ENCODE measurements at regions not wholly inside any gene's neighbourhood (a gene's known extent, or its start where the extent isn't known, plus 50 kb on each side); places are given as distances from the start of the nearest gene placed in this dataset.

- H3K36me3 ChIP-seq (ENCODE audit: control insufficient read depth, insufficient read depth, low read length) = no peaks in the 10 kb centered on the region
- H3K4me3 ChIP-seq (replicated peaks; ENCODE audit: low read depth, low read length) = no peak overlapping the region
- DNase-seq (ENCODE audit: extremely low read depth, insufficient read length) = no peak
- H3K27me3 ChIP-seq (replicated peaks; ENCODE audit: control insufficient read depth, insufficient read depth, low read length) = no peaks in the 10 kb centered on the region; the same call in 1 of the 2 replicates
- no peak for TF ChIP-seq CTCF (IDR thresholded peaks at IDR 0.05; ENCODE audit: insufficient read depth, low read length, poor library complexity, severe bottlenecking)
Observed at GRCh38 chr9:74404620-74405019, 92.5 kb upstream of the RORB start.

GRCh38 chr9:74407166-74407565, 90.0 kb upstream of the RORB start:
- no peak for DNase-seq (ENCODE audit: extremely low read depth, insufficient read length)
- Histone ChIP-seq H3K4me3 (replicated peaks; ENCODE audit: low read depth, low read length) (no peak overlapping the region), H3K27me3 (replicated peaks; ENCODE audit: control insufficient read depth, insufficient read depth, low read length) (no peaks in the 10 kb centered on the region; the same call in 1 of the 2 replicates), H3K36me3 (ENCODE audit: control insufficient read depth, insufficient read depth, low read length) (no peaks in the 10 kb centered on the region)
- TF ChIP-seq CTCF (IDR thresholded peaks at IDR 0.05; ENCODE audit: insufficient read depth, low read length, poor library complexity, severe bottlenecking) = no peak

DNA sequence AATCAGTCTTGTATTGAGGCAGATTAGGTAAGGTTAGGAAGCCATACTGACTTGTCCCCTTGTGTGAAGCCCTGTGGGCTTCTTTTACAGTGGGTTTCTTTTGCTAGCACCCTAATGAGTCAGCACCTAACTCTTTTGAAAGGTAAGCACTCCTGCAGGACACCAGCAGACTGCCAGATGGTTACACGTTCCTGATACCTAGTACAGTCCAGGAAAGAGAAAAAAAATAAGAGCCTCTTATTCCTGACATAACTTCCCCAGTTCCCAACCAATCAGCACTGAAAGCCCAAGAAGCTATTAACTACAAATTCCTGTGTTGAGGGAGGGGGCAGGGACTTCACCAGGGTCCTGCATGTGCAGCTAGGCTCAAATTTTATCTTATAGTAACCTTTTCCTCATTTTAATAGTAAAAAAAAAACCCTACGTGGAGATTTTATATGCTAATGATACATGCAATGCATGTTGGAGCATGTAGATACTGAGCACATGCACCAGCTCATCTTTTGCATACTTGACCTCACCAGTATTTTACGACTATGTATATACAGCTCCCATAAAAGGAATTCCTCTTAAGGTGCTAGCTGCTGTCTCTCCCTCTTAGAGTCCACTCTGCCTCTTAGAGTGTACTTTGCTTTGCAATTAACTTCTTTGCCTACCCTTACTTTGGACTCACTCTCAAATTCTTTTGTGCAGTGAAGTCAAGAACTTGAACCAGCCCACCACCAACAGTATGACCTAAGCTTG, 84.7 kb upstream of the RORB start:
- Histone ChIP-seq H3K36me3 (ENCODE audit: control insufficient read depth, insufficient read depth, low read length) (no peaks in the 10 kb centered on the region), H3K27me3 (replicated peaks; ENCODE audit: control insufficient read depth, insufficient read depth, low read length) (no peaks in the 10 kb centered on the region; the same call in 1 of the 2 replicates), H3K4me3 (replicated peaks; ENCODE audit: low read depth, low read length) (no peak overlapping the region)
- no peak for DNase-seq (ENCODE audit: extremely low read depth, insufficient read length)
- no peak for TF ChIP-seq CTCF (IDR thresholded peaks at IDR 0.05; ENCODE audit: insufficient read depth, low read length, poor library complexity, severe bottlenecking)

DNA sequence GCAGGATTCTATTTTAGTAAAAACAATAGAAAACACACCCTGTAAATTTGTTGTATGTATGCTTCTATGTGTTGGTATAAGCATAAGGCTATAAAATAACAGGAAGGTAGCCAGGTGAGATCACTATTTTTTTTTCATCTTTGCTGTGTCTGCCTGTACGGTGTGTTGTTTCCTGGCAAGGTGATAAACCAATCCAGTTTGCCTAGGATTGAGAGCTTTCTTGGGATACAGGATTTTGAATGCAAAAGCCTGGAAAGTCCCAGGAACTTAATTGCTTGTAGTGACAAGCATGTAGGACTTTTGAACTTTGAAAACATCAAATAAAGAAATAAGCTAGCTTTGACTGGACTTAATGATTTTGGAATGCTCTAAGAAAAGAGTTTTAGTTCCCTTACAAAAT, 83.3 kb upstream of the RORB start:
- Histone ChIP-seq H3K36me3 (ENCODE audit: control insufficient read depth, insufficient read depth, low read length) (no peaks in the 10 kb centered on the region), H3K4me3 (replicated peaks; ENCODE audit: low read depth, low read length) (no peak overlapping the region), H3K27me3 (replicated peaks; ENCODE audit: control insufficient read depth, insufficient read depth, low read length) (no peaks in the 10 kb centered on the region; the same call in 1 of the 2 replicates)
- no peak for DNase-seq (ENCODE audit: extremely low read depth, insufficient read length)
- no peak for TF ChIP-seq CTCF (IDR thresholded peaks at IDR 0.05; ENCODE audit: insufficient read depth, low read length, poor library complexity, severe bottlenecking)

- no peaks in the 10 kb centered on the region; the same call in 1 of the 2 replicates for H3K27me3 ChIP-seq (replicated peaks; ENCODE audit: control insufficient read depth, insufficient read depth, low read length)
- no peak for TF ChIP-seq CTCF (IDR thresholded peaks at IDR 0.05; ENCODE audit: insufficient read depth, low read length, poor library complexity, severe bottlenecking)
- DNase-seq (ENCODE audit: extremely low read depth, insufficient read length) = no peak
Observed at GRCh38 chr9:74414325-74414724, 82.8 kb upstream of the RORB start.

More at GRCh38 chr9:74414325-74414724, 82.8 kb upstream of the RORB start:
- no peaks in the 10 kb centered on the region for H3K36me3 ChIP-seq (ENCODE audit: control insufficient read depth, insufficient read depth, low read length)
- no peak overlapping the region for H3K4me3 ChIP-seq (replicated peaks; ENCODE audit: low read depth, low read length)

Measured in GM06990 (cell line).